ENCODE measurements at regions not wholly inside any gene's neighbourhood (a gene's known extent, or its start where the extent isn't known, plus 50 kb on each side); places are given as distances from the start of the nearest gene placed in this dataset.

DNA sequence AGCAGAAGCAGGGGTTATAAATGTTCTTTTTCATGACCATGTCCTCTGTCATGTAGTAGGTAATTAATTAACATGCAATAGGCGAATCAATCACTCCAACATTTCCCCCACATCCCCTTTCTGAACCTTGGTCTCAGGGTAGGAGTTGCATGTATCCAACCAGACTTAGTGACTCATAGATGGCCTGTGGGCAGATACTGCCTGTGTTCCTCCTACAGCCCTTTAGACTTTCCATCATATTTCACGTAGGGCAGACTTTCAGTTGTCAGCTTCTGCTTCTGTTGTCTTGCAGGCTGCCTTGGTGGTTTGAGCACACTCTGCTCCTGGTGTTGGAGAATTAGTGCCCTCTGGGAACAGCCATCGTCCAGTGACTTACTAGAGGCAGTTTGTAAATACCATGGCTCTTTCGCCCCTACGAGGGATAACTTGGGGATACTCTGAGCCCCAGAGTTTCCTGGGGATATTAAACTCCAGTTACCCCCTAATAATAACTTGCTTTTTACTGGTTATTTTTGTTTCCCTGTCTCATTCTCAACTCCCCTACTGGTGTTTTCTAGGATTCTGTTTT, 244.4 kb downstream of the EDEM1 start:
- Histone ChIP-seq H3K79me2 (ENCODE audit: insufficient read depth, low read length) (no peaks in the 10 kb centered on the region), H3K4me3 (ENCODE audit: insufficient read depth, low read depth, low read length) (no peak overlapping the region), H3K9me3 (ENCODE audit: insufficient read depth, low read depth, low read length) (no peaks in the 10 kb centered on the region), H3K4me1 (ENCODE audit: insufficient read depth, low read length) (no peaks in the 10 kb centered on the region), H4K20me1 (ENCODE audit: insufficient read depth, low read length) (no peaks in the 10 kb centered on the region), H3K9ac (ENCODE audit: low read length) (no peak overlapping the region), H3K36me3 (ENCODE audit: insufficient read depth, low read length) (no peaks in the 10 kb centered on the region), H2AFZ (ENCODE audit: low read depth, low read length) (no peak overlapping the region), H3K4me2 (ENCODE audit: low read length) (no peak overlapping the region), H3K27ac (ENCODE audit: low read depth, low read length) (no peak overlapping the region), H3K27me3 (ENCODE audit: insufficient read depth, low read length) (no peaks in the 10 kb centered on the region)
- no peak overlapping the region for H3K27ac Mint-ChIP-seq (ENCODE audit: unreplicated experiment)
- no peak overlapping the region for H3K4me3 Mint-ChIP-seq (ENCODE audit: unreplicated experiment)
- no peak for TF ChIP-seq EZH2 (IDR thresholded peaks at IDR 0.05; ENCODE audit: insufficient read depth, low read length)
- TF ChIP-seq, protein P1, sequence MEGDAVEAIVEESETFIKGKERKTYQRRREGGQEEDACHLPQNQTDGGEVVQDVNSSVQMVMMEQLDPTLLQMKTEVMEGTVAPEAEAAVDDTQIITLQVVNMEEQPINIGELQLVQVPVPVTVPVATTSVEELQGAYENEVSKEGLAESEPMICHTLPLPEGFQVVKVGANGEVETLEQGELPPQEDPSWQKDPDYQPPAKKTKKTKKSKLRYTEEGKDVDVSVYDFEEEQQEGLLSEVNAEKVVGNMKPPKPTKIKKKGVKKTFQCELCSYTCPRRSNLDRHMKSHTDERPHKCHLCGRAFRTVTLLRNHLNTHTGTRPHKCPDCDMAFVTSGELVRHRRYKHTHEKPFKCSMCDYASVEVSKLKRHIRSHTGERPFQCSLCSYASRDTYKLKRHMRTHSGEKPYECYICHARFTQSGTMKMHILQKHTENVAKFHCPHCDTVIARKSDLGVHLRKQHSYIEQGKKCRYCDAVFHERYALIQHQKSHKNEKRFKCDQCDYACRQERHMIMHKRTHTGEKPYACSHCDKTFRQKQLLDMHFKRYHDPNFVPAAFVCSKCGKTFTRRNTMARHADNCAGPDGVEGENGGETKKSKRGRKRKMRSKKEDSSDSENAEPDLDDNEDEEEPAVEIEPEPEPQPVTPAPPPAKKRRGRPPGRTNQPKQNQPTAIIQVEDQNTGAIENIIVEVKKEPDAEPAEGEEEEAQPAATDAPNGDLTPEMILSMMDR (IDR thresholded peaks at IDR 0.05; ENCODE audit: insufficient read depth, low read depth, low read length), result no peak
- H3K4me1 Mint-ChIP-seq (ENCODE audit: low read depth, unreplicated experiment), result no peaks in the 10 kb centered on the region
- peaks cover 6% of the 10 kb centered on the region for H3K9me3 Mint-ChIP-seq (ENCODE audit: unreplicated experiment)
- no peaks in the 10 kb centered on the region for H3K27me3 Mint-ChIP-seq (ENCODE audit: low read depth, unreplicated experiment)
- FAIRE-seq (no peak), DNase-seq (ENCODE audit: low read depth) (no peak)
- H3K36me3 Mint-ChIP-seq (ENCODE audit: low read depth, unreplicated experiment), result no peaks in the 10 kb centered on the region

DNA sequence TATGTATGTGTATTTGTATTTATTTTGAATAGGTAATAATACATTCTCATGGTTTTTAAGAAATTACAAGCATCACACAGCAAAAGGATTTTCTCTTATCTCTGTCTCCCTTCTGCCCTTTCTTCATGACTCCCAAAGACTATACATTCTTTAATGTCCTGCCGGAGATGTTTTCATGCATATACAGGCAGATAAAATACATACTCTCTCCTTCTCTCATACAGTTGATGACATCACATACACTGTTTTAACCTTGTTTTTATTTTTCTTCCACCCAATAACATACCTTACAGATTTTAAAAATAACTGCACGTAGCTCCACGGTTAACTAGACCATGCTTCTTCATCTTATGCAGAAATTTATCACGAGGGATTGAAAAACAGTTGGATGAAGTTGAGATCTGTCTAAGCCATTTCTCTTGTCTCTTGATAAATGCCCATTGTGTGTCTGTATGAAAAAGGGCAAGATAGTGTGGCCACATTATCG, 249.8 kb downstream of the EDEM1 start:
- TF ChIP-seq, protein P1 (IDR thresholded peaks at IDR 0.05; ENCODE audit: insufficient read depth, low read depth, low read length), result no peak
- no peak for TF ChIP-seq EZH2 (IDR thresholded peaks at IDR 0.05; ENCODE audit: insufficient read depth, low read length)
- Histone ChIP-seq H3K9ac (ENCODE audit: low read length) (no peak overlapping the region), H3K27ac (ENCODE audit: low read depth, low read length) (no peak overlapping the region), H4K20me1 (ENCODE audit: insufficient read depth, low read length) (no peaks in the 10 kb centered on the region), H3K27me3 (ENCODE audit: insufficient read depth, low read length) (no peaks in the 10 kb centered on the region), H3K4me1 (ENCODE audit: insufficient read depth, low read length) (no peaks in the 10 kb centered on the region), H2AFZ (ENCODE audit: low read depth, low read length) (no peak overlapping the region), H3K36me3 (ENCODE audit: insufficient read depth, low read length) (no peaks in the 10 kb centered on the region), H3K79me2 (ENCODE audit: insufficient read depth, low read length) (no peaks in the 10 kb centered on the region), H3K9me3 (ENCODE audit: insufficient read depth, low read depth, low read length) (no peaks in the 10 kb centered on the region), H3K4me2 (ENCODE audit: low read length) (no peak overlapping the region), H3K4me3 (ENCODE audit: insufficient read depth, low read depth, low read length) (no peak overlapping the region)
- DNase-seq (ENCODE audit: low read depth) (no peak), FAIRE-seq (no peak)
- no peaks in the 10 kb centered on the region for H3K4me1 Mint-ChIP-seq (ENCODE audit: low read depth, unreplicated experiment)
- H3K36me3 Mint-ChIP-seq (ENCODE audit: low read depth, unreplicated experiment), result no peaks in the 10 kb centered on the region
- H3K27ac Mint-ChIP-seq (ENCODE audit: unreplicated experiment), result no peak overlapping the region
- peaks cover under 1% of the 10 kb centered on the region for H3K9me3 Mint-ChIP-seq (ENCODE audit: unreplicated experiment)
- no peaks in the 10 kb centered on the region for H3K27me3 Mint-ChIP-seq (ENCODE audit: low read depth, unreplicated experiment)
- no peak overlapping the region for H3K4me3 Mint-ChIP-seq (ENCODE audit: unreplicated experiment)

DNA sequence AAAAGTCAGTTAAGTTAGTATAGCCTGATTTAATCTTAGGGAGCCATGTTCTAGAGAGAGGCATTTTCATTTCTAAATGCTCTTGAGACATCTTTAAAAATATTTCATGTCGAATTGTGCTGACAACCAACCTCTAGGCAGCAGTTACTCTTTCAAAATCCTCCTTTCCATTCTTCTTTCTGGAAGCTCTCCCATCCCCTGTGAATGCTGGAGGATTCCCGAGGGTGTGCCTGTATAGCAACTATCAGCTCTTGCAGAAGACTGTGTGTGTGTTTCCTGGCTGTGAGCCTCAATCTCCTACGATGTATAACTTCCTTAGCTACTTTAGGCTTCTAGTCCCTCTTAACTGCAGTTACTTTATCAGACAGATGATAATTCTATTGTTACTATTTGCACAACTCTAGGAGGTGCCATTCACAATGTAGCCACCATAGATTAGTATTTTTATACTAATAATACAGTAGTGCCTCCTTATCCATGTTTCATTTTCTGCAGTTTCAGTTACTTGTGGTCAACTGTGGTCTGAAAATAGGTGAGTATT, 250.3 kb downstream of the EDEM1 start:
- H3K79me2 ChIP-seq (ENCODE audit: insufficient read depth, low read length), result no peaks in the 10 kb centered on the region
- Mint-ChIP-seq H3K36me3 (ENCODE audit: low read depth, unreplicated experiment) (no peaks in the 10 kb centered on the region), H3K4me1 (ENCODE audit: low read depth, unreplicated experiment) (no peaks in the 10 kb centered on the region), H3K4me3 (ENCODE audit: unreplicated experiment) (no peak overlapping the region), H3K27me3 (ENCODE audit: low read depth, unreplicated experiment) (no peaks in the 10 kb centered on the region), H3K27ac (ENCODE audit: unreplicated experiment) (no peak overlapping the region), H3K9me3 (ENCODE audit: unreplicated experiment) (no peaks in the 10 kb centered on the region)
- FAIRE-seq (no peak), DNase-seq (ENCODE audit: low read depth) (no peak)
- no peaks in the 10 kb centered on the region for H3K36me3 ChIP-seq (ENCODE audit: insufficient read depth, low read length)
- no peak overlapping the region for H3K27ac ChIP-seq (ENCODE audit: low read depth, low read length)
- no peaks in the 10 kb centered on the region for H4K20me1 ChIP-seq (ENCODE audit: insufficient read depth, low read length)
- no peaks in the 10 kb centered on the region for H3K4me1 ChIP-seq (ENCODE audit: insufficient read depth, low read length)
- no peaks in the 10 kb centered on the region for H3K9me3 ChIP-seq (ENCODE audit: insufficient read depth, low read depth, low read length)
- no peak overlapping the region for H2AFZ ChIP-seq (ENCODE audit: low read depth, low read length)
- no peaks in the 10 kb centered on the region for H3K27me3 ChIP-seq (ENCODE audit: insufficient read depth, low read length)
- TF ChIP-seq, protein P1 (IDR thresholded peaks at IDR 0.05; ENCODE audit: insufficient read depth, low read depth, low read length), result no peak
- no peak for TF ChIP-seq EZH2 (IDR thresholded peaks at IDR 0.05; ENCODE audit: insufficient read depth, low read length)
- H3K9ac ChIP-seq (ENCODE audit: low read length), result no peak overlapping the region
- H3K4me3 ChIP-seq (ENCODE audit: insufficient read depth, low read depth, low read length), result no peak overlapping the region
- H3K4me2 ChIP-seq (ENCODE audit: low read length), result no peak overlapping the region
